GM12878 (cell line): ENCODE measurements at regions not wholly inside any gene's neighbourhood (a gene's known extent, or its start where the extent isn't known, plus 50 kb on each side); places are given as distances from the start of the nearest gene placed in this dataset.

ENCODE experiments used
- ATAC-seq: fragments of 200-7000 bp; cut with Tn5 transposase; 3 replicates; pipeline ENCODE4 v1.9.1; 2020; ENCODE audit warnings: mild to moderate bottlenecking, moderate library complexity
- BruUV-seq: library from RNA; stranded (reverse); fragments of 400-500 nt; replicated peaks from 2 replicates; lab custom pipeline; 2021; lab: Mats Ljungman, UMichigan
- CTCF ChIA-PET: fragments of 300-600 bp; sonication (Branson Sonifier 250); formaldehyde crosslinking; extraction: SDS; loops from one replicate; lab custom pipeline; 2021; ENCODE audit warnings: inconsistent platforms; lab: Yijun Ruan, JAX
- POLR2A ChIA-PET: fragments of 350-600 bp; formaldehyde crosslinking; extraction: SDS; loops from one replicate; lab custom pipeline; 2021; ENCODE audit warnings: inconsistent platforms; lab: Charles Lee
- RAD21 ChIA-PET: fragments of 300-600 bp; sonication (Branson Sonifier 250); formaldehyde crosslinking; loops from one replicate; lab custom pipeline; 2023; ENCODE audit warnings: antibody characterized with exemption; ENCODE audit not compliant: unreplicated experiment; lab: Charles Lee
- SMC1A ChIA-PET: fragments of 300-600 bp; sonication (Branson Sonifier 250); formaldehyde crosslinking; loops from one replicate; lab custom pipeline; 2023; ENCODE audit not compliant: unreplicated experiment, uncharacterized antibody; lab: Charles Lee
- DNase-seq: peaks from one replicate; pipeline ENCODE4 v3.0.0-alpha.2; 2011; ENCODE audit warnings: low read depth, low spot score
- FAIRE-seq: peaks from 3 replicates; lab custom pipeline; 2011; peaks lifted over from hg19 to GRCh38; lab: Jason Lieb, UNC
- H2AFZ ChIP-seq: 2 replicates; pipeline ENCODE4 v1.6.0; 2011; ENCODE audit warnings: low read depth, low read length, control low read depth; ENCODE audit not compliant: control insufficient read depth
- H3K27ac ChIP-seq: 2 replicates; pipeline ENCODE4 v1.5.1; 2011; ENCODE audit warnings: control low read depth; ENCODE audit not compliant: control insufficient read depth, insufficient read depth
- H3K27me3 ChIP-seq, 2 experiments: replicated peaks in 1 of 2; 2 replicates each; pipeline versions ENCODE4 v1.6.0 to v1.6.1; 2011; ENCODE audit warnings: low read length in 1 of 2; ENCODE audit not compliant: control insufficient read depth in 2 of 2, insufficient read depth in 2 of 2
- H3K36me3 ChIP-seq, 2 experiments: 2 replicates each; pipeline ENCODE4 v1.5.1; 2011; ENCODE audit warnings: low read length in 1 of 2; ENCODE audit not compliant: control insufficient read depth in 2 of 2, insufficient read depth in 2 of 2
- H3K4me1 ChIP-seq: 2 replicates; pipeline ENCODE4 v1.6.1; 2011; ENCODE audit warnings: mild to moderate bottlenecking, low read length, moderate library complexity, mixed read lengths; ENCODE audit not compliant: control insufficient read depth, insufficient read depth
- H3K4me2 ChIP-seq: 2 replicates; pipeline ENCODE4 v1.6.0; 2011; ENCODE audit warnings: control low read depth; ENCODE audit not compliant: control insufficient read depth, insufficient read depth
- H3K4me3 ChIP-seq: fragments of 200-600 bp; sonication (generic); 2 replicates; pipeline ENCODE4 v1.5.1; 2016
- H3K79me2 ChIP-seq: 2 replicates; pipeline ENCODE4 v1.6.0; 2011; ENCODE audit warnings: low read length; ENCODE audit not compliant: control insufficient read depth, insufficient read depth
- H3K9ac ChIP-seq: 2 replicates; pipeline ENCODE4 v1.8.0; 2011; ENCODE audit warnings: low read length, control low read depth, mixed read lengths; ENCODE audit not compliant: control insufficient read depth, insufficient read depth
- H3K9me3 ChIP-seq: replicated peaks from 3 replicates; pipeline ENCODE4 v1.5.1; 2011; ENCODE audit warnings: mild to moderate bottlenecking, low read length; ENCODE audit not compliant: control insufficient read depth, insufficient read depth
- H4K20me1 ChIP-seq: 2 replicates; pipeline ENCODE4 v1.6.0; 2011; ENCODE audit not compliant: control insufficient read depth, insufficient read depth
- BCLAF1 ChIP-seq: fragments of 450-650 bp; IDR thresholded peaks from 2 replicates; pipeline ENCODE4 v1.6.1; 2017; ENCODE audit warnings: antibody characterized with exemption, mild to moderate bottlenecking, moderate library complexity
- BHLHE40 ChIP-seq, 2 experiments: fragments of 450-650 bp in 1 of 2; IDR thresholded peaks; 2 replicates each; pipeline ENCODE4 v1.6.1; 2011 to 2017; ENCODE audit warnings: low read depth in 2 of 2, borderline replicate concordance in 1 of 2, improper control_type of control experiment in 1 of 2, low read length in 1 of 2, mild to moderate bottlenecking in 1 of 2
- CBFB ChIP-seq: IDR thresholded peaks from 2 replicates; pipeline ENCODE4 v1.6.1; 2016; ENCODE audit warnings: antibody characterized with exemption, low read depth
- E2F4 ChIP-seq: IDR thresholded peaks from 2 replicates; pipeline ENCODE4 v1.6.1; 2012; ENCODE audit warnings: low read depth, low read length, improper control_type of control experiment
- ESRRA ChIP-seq: IDR thresholded peaks from 2 replicates; pipeline ENCODE4 v1.6.1; 2012; ENCODE audit warnings: mild to moderate bottlenecking, low read length, improper control_type of control experiment
- FOXM1 ChIP-seq: IDR thresholded peaks from 2 replicates; pipeline ENCODE4 v1.6.1; 2012; ENCODE audit warnings: low read depth, mild to moderate bottlenecking, inconsistent platforms, low read length, moderate library complexity
- MEF2A ChIP-seq: IDR thresholded peaks from 2 replicates; pipeline ENCODE4 v1.6.1; 2011; ENCODE audit warnings: low read depth, mild to moderate bottlenecking, low read length, moderate library complexity; ENCODE audit not compliant: insufficient read depth
- NFXL1 ChIP-seq: fragments of 450-650 bp; IDR thresholded peaks from 2 replicates; pipeline ENCODE4 v1.6.1; 2017; ENCODE audit warnings: antibody characterized with exemption, mild to moderate bottlenecking, borderline replicate concordance
- NR2C1 ChIP-seq: fragments of 450-650 bp; IDR thresholded peaks from 2 replicates; pipeline ENCODE4 v1.6.1; 2017; ENCODE audit warnings: antibody characterized with exemption, mild to moderate bottlenecking, moderate library complexity
- RELA ChIP-seq: fragments of 450-650 bp; IDR thresholded peaks from 2 replicates; pipeline ENCODE4 v1.8.0; 2014; ENCODE audit warnings: borderline replicate concordance; ENCODE audit not compliant: partially characterized antibody
- SMAD1 ChIP-seq: fragments of 450-650 bp; IDR thresholded peaks from 2 replicates; pipeline ENCODE4 v1.6.1; 2018; ENCODE audit warnings: mild to moderate bottlenecking, low read depth; ENCODE audit not compliant: partially characterized antibody
- SREBF2 ChIP-seq: IDR thresholded peaks from 2 replicates; pipeline ENCODE4 v1.6.1; 2012; ENCODE audit warnings: mild to moderate bottlenecking, low read length
- WGBS: methylation state at CpG from one replicate; pipeline ENCODE4 v1.1.6; 2016; ENCODE audit warnings: low lambda C conversion rate; ENCODE audit not compliant: insufficient replicate concordance, insufficient coverage; ENCODE audit errors: missing lambda C conversion rate; 5-methylcytosine and 5-hydroxymethylcytosine counted together
- in situ Hi-C: fragments of 300-500 bp; cut with MboI; formaldehyde crosslinking; loops from 9 replicates; pipeline ENCODE4 v1.14.3; 2018; ENCODE audit warnings: mixed read lengths
- intact Hi-C: fragments of 100-400 bp; cut with micrococcal nuclease; formaldehyde crosslinking; loops from one replicate; pipeline ENCODE4 v1.14.2; 2022; ENCODE audit not compliant: unreplicated experiment
- TF ChIP-seq, protein P1 (sequence below): fragments of 450-650 bp; IDR thresholded peaks from 2 replicates; pipeline ENCODE4 v1.6.1; 2014; ENCODE audit warnings: mild to moderate bottlenecking

DNA sequence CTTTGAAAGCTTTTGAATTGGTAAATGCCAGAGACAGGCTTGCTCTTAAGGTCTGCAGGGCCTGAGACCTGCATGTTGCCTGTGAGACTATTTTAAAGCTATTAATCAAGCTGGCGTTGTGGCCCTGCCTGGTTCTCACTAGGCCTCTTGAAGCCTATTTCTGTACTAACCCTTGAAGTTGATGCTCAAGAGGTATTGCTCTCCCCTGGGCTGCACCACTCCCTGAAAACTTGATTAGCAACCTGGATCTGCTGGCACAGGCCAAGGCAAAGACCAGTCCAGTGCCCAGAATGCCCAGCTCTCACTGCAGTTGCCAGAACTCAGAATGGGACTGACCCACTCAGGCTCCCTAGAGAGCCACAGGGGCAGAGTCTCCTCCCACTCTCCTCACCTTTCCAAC lies 220.0 kb upstream of the MEOX2 start:
- no peaks in the 10 kb centered on the region for H3K27me3 ChIP-seq
- H3K4me3 ChIP-seq, result no peak overlapping the region
- H3K4me2 ChIP-seq, result no peak overlapping the region
- CTCF ChIA-PET, result no interaction called here
- no peaks in the 10 kb centered on the region for H4K20me1 ChIP-seq
- DNase-seq (no peak), FAIRE-seq (no peak), ATAC-seq (no peak)
- H3K27ac ChIP-seq, result no peak overlapping the region
- SMC1A ChIA-PET, result no interaction called here
- no peaks in the 10 kb centered on the region for H3K79me2 ChIP-seq
- in situ Hi-C loops (no loop called here), intact Hi-C loops (no loop called here)
- H2AFZ ChIP-seq, result no peak overlapping the region
- no peak overlapping the region for H3K9ac ChIP-seq
- POLR2A ChIA-PET, result no interaction called here
- no TSS peak for BruUV-seq
- RAD21 ChIA-PET, result no interaction called here
- no peaks in the 10 kb centered on the region for H3K4me1 ChIP-seq
- H3K9me3 ChIP-seq, result no peaks in the 10 kb centered on the region
- 57% methylated on average over 1 of the region's 1 CpG for WGBS
- no peaks in the 10 kb centered on the region for H3K36me3 ChIP-seq
- TF ChIP-seq NFXL1 (no peak), FOXM1 (no peak), NR2C1 (no peak), SMAD1 (no peak), CBFB (no peak), MEF2A (no peak), SREBF2 (no peak), ESRRA (no peak), BCLAF1 (no peak), E2F4 (no peak), BHLHE40 (IDR thresholded peaks at IDR 0.05; ENCODE audit: borderline replicate concordance in 1 of 2, low read depth in 2 of 2, low read length in 1 of 2) (no peak), RELA (no peak)
- TF ChIP-seq, protein P1, sequence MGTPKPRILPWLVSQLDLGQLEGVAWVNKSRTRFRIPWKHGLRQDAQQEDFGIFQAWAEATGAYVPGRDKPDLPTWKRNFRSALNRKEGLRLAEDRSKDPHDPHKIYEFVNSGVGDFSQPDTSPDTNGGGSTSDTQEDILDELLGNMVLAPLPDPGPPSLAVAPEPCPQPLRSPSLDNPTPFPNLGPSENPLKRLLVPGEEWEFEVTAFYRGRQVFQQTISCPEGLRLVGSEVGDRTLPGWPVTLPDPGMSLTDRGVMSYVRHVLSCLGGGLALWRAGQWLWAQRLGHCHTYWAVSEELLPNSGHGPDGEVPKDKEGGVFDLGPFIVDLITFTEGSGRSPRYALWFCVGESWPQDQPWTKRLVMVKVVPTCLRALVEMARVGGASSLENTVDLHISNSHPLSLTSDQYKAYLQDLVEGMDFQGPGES, result no peak
